Loucy (cell line): ENCODE measurements at regions not wholly inside any gene's neighbourhood (a gene's known extent, or its start where the extent isn't known, plus 50 kb on each side); places are given as distances from the start of the nearest gene placed in this dataset.

ENCODE experiments used
- EZH2phosphoT487 ChIP-seq: fragments of 200-600 bp; IDR thresholded peaks from 2 replicates; pipeline ENCODE4 v1.6.1; 2018; ENCODE audit warnings: antibody characterized with exemption, mild to moderate bottlenecking, moderate library complexity, borderline replicate concordance
- TF ChIP-seq, protein P1 (sequence below): fragments of 200-600 bp; sonication (generic); conservative IDR thresholded peaks from 2 replicates; pipeline ENCODE4 v1.5.1; 2014; ENCODE audit warnings: mild to moderate bottlenecking, antibody characterized with exemption, low read length

GRCh38 chr6:10237298-10238038 lies 177.4 kb downstream of the TFAP2A start:
- TF ChIP-seq, protein P1, sequence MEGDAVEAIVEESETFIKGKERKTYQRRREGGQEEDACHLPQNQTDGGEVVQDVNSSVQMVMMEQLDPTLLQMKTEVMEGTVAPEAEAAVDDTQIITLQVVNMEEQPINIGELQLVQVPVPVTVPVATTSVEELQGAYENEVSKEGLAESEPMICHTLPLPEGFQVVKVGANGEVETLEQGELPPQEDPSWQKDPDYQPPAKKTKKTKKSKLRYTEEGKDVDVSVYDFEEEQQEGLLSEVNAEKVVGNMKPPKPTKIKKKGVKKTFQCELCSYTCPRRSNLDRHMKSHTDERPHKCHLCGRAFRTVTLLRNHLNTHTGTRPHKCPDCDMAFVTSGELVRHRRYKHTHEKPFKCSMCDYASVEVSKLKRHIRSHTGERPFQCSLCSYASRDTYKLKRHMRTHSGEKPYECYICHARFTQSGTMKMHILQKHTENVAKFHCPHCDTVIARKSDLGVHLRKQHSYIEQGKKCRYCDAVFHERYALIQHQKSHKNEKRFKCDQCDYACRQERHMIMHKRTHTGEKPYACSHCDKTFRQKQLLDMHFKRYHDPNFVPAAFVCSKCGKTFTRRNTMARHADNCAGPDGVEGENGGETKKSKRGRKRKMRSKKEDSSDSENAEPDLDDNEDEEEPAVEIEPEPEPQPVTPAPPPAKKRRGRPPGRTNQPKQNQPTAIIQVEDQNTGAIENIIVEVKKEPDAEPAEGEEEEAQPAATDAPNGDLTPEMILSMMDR: no peak
- no peak for TF ChIP-seq EZH2phosphoT487
